GM12864 (cell line): ENCODE measurements at regions not wholly inside any gene's neighbourhood (a gene's known extent, or its start where the extent isn't known, plus 50 kb on each side); places are given as distances from the start of the nearest gene placed in this dataset.

Experiments used
- DNase-seq: peaks from one replicate; pipeline ENCODE4 v3.0.0-alpha.2; 2011; ENCODE audit warnings: low read depth
- H3K4me3 ChIP-seq: 2 replicates; pipeline ENCODE4 v1.5.1; 2011; ENCODE audit warnings: mild to moderate bottlenecking, low read depth, low read length, control low read depth
- CTCF ChIP-seq: IDR thresholded peaks from 2 replicates; pipeline ENCODE4 v1.5.1; 2011; ENCODE audit warnings: low read depth, mild to moderate bottlenecking, moderate library complexity, low read length, control low read depth, inconsistent platforms; ENCODE audit errors: missing control alignments

- TF ChIP-seq CTCF = no peak
- no peak for DNase-seq
- H3K4me3 ChIP-seq = no peak overlapping the region
These were observed 102.1 kb upstream of the FAM13C start for GRCh38 chr10:59464483-59464882.

- DNase-seq = no peak
- no peak for TF ChIP-seq CTCF
- no peak overlapping the region for H3K4me3 ChIP-seq
These were observed 101.6 kb upstream of the FAM13C start for GRCh38 chr10:59463909-59464308.

- no peak overlapping the region for H3K4me3 ChIP-seq
- no peak for DNase-seq
- TF ChIP-seq CTCF = no peak
These were observed 98.3 kb upstream of the FAM13C start for GRCh38 chr10:59460601-59461000.

- TF ChIP-seq CTCF = no peak
- H3K4me3 ChIP-seq = no peak overlapping the region
- DNase-seq = no peak
These were observed 93.8 kb upstream of the FAM13C start for GRCh38 chr10:59456199-59456598.

GRCh38 chr10:59454171-59454919 lies 92.0 kb upstream of the FAM13C start:
- H3K4me3 ChIP-seq = no peak overlapping the region
- TF ChIP-seq CTCF = no peak
- DNase-seq = no peak

GRCh38 chr10:59448616-59449015 lies 86.3 kb upstream of the FAM13C start:
- no peak overlapping the region for H3K4me3 ChIP-seq
- TF ChIP-seq CTCF = no peak
- DNase-seq = no peak

DNA sequence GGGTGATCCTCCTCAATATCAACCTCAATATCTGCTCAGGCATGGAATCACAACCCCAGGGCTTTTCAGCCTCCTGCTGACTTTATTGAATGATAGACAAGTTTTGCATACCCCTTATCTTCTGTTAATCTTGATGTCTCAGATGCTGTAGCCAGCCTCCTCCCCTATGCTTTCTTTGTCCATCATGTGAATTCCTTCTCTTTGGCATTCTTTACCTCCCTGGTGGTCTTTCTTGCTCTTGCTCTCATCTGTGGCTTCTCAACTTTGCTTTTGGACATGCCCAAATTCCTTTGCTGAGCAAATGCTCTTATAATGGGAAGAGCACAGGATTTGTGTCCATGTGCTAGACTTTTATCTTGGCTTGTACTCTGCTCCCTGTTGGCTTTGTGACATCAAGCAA lies 73.4 kb upstream of the FAM13C start:
- no peak for DNase-seq
- H3K4me3 ChIP-seq = no peak overlapping the region
- no peak for TF ChIP-seq CTCF
